ENCODE measurements at regions not wholly inside any gene's neighbourhood (a gene's known extent, or its start where the extent isn't known, plus 50 kb on each side); places are given as distances from the start of the nearest gene placed in this dataset.
"Not testable (repeated sequence)": the region's sequence is repeated elsewhere in the genome, so short reads cannot be mapped to it uniquely, and the experiment has no call there.

- Mint-ChIP-seq H3K27ac (ENCODE audit: unreplicated experiment) (peak overlapping the region; percentile 65), H3K4me3 (ENCODE audit: unreplicated experiment) (no peak overlapping the region), H3K27me3 (ENCODE audit: unreplicated experiment) (no peaks in the 10 kb centered on the region), H3K36me3 (ENCODE audit: low read depth, unreplicated experiment) (no peaks in the 10 kb centered on the region), H3K9me3 (ENCODE audit: unreplicated experiment) (no peaks in the 10 kb centered on the region), H3K4me1 (ENCODE audit: unreplicated experiment) (peaks cover 5% of the 10 kb centered on the region)
- peak; percentile 4 for DNase-seq (ENCODE audit: low spot score)
- no peak for TF ChIP-seq CTCF (IDR thresholded peaks at IDR 0.05; ENCODE audit: unreplicated experiment)
These were observed 56.4 kb upstream of the XIAP start for GRCh38 chrX:123803331-123803983.

- H3K27ac Mint-ChIP-seq (ENCODE audit: unreplicated experiment) = peak overlapping the region; percentile 65
- not testable (repeated sequence) for H3K9me3 Mint-ChIP-seq (ENCODE audit: unreplicated experiment); H3K4me1 Mint-ChIP-seq (ENCODE audit: unreplicated experiment); DNase-seq (ENCODE audit: low spot score); H3K27me3 Mint-ChIP-seq (ENCODE audit: unreplicated experiment); H3K4me3 Mint-ChIP-seq (ENCODE audit: unreplicated experiment); H3K36me3 Mint-ChIP-seq (ENCODE audit: low read depth, unreplicated experiment)
These were observed 55.9 kb upstream of the XIAP start for GRCh38 chrX:123803984-123804365.

- TF ChIP-seq CTCF (IDR thresholded peaks at IDR 0.05; ENCODE audit: unreplicated experiment) = no peak
- H3K4me1 Mint-ChIP-seq (ENCODE audit: unreplicated experiment) = peaks cover 5% of the 10 kb centered on the region
- H3K4me3 Mint-ChIP-seq (ENCODE audit: unreplicated experiment) = no peak overlapping the region
- no peak overlapping the region for H3K27ac Mint-ChIP-seq (ENCODE audit: unreplicated experiment)
- H3K27me3 Mint-ChIP-seq (ENCODE audit: unreplicated experiment) = no peaks in the 10 kb centered on the region
- DNase-seq (ENCODE audit: low spot score) = no peak
- no peaks in the 10 kb centered on the region for H3K36me3 Mint-ChIP-seq (ENCODE audit: low read depth, unreplicated experiment)
- H3K9me3 Mint-ChIP-seq (ENCODE audit: unreplicated experiment) = no peaks in the 10 kb centered on the region
These were observed 51.9 kb upstream of the XIAP start for GRCh38 chrX:123807835-123808416.

GRCh38 chrX:123809854-123810375 is 49.9 kb upstream of the XIAP start:
- Mint-ChIP-seq H3K9me3 (ENCODE audit: unreplicated experiment) (no peaks in the 10 kb centered on the region), H3K4me3 (ENCODE audit: unreplicated experiment) (no peak overlapping the region)
- no peak for DNase-seq (ENCODE audit: low spot score)

More at GRCh38 chrX:123809854-123810375, 49.9 kb upstream of the XIAP start:
- no peak overlapping the region for H3K27ac Mint-ChIP-seq (ENCODE audit: unreplicated experiment)
- H3K27me3 Mint-ChIP-seq (ENCODE audit: unreplicated experiment) = no peaks in the 10 kb centered on the region
- no peaks in the 10 kb centered on the region for H3K36me3 Mint-ChIP-seq (ENCODE audit: low read depth, unreplicated experiment)
- TF ChIP-seq CTCF (IDR thresholded peaks at IDR 0.05; ENCODE audit: unreplicated experiment) = no peak
- H3K4me1 Mint-ChIP-seq (ENCODE audit: unreplicated experiment) = no peaks in the 10 kb centered on the region
